HepG2 (cell line): ENCODE measurements at regions not wholly inside any gene's neighbourhood (a gene's known extent, or its start where the extent isn't known, plus 50 kb on each side); places are given as distances from the start of the nearest gene placed in this dataset.

Source experiments
- EP300 ChIP-seq, 3 experiments: sonication (generic) in 1 of 3; formaldehyde crosslinking in 1 of 3; IDR thresholded peaks; 2 replicates each; pipeline versions ENCODE4 v1.5.1 to v1.6.1; 2011 to 2020; ENCODE audit warnings: low read depth in 2 of 3, low read length in 2 of 3, borderline replicate concordance in 1 of 3, improper control_type of control experiment in 1 of 3, mild to moderate bottlenecking in 1 of 3, missing genetic modification reagents in 1 of 3, moderate library complexity in 1 of 3
- ZMYM2 ChIP-seq: sonication (generic); formaldehyde crosslinking; IDR thresholded peaks from 2 replicates; pipeline ENCODE4 v1.8.0; 2022; ENCODE audit warnings: mild to moderate bottlenecking, missing genetic modification reagents
- ZNF253 ChIP-seq: sonication (generic); formaldehyde crosslinking; IDR thresholded peaks from 2 replicates; pipeline ENCODE4 v1.8.0; 2022; ENCODE audit warnings: mild to moderate bottlenecking, missing genetic modification reagents, borderline replicate concordance

DNA sequence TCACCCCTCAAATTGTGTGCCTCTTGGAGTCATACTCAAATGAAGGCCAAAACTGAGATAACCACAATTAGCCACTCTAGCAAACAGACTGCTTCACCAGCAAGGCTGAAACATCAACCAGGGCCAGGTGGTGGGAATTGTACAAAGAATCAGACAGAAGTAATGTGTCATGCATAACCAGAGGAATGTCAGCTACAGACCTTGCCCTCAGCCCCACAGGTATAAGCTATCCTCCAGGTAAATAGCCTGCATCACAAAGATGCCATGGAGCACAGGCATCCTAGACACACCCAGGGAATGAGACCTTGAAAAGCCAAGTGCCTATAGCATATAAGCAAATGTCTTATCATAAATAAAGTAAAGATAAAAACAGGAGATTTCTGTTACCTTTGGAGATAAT lies 242.7 kb downstream of the CETN3 start:
- TF ChIP-seq EP300 (IDR thresholded peaks at IDR 0.05; ENCODE audit: low read depth in 2 of 2, low read length in 2 of 2) (no peak), EP300 (CRISPR knock-in tag; IDR thresholded peaks at IDR 0.05; ENCODE audit: borderline replicate concordance) (no peak), ZNF253 (CRISPR knock-in tag) (no peak), ZMYM2 (CRISPR knock-in tag) (no peak)
